ENCODE measurements at regions not wholly inside any gene's neighbourhood (a gene's known extent, or its start where the extent isn't known, plus 50 kb on each side); places are given as distances from the start of the nearest gene placed in this dataset.

DNA sequence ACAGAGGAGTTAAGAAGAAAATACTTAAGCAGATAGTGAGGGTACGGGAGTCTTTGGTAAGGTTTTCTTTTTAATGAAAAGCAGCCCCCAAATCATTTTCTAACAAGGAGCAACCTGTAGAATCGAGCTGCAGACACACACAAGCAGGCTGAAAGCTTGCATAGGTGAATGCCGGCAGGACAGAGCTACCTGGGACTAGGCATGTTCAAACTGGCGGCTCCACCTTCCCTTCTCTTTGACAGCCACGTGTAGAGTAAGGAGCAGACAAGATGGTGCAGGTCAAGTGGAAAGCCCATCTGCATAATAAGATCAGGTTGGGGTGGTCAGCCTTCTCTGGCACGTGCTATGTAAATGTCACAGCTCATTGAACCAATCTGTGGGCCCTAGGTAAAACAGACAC is 1292.4 kb downstream of the EPHA7 start:
- DNase-seq (ENCODE audit: low read depth, low spot score), result no peak
- FAIRE-seq, result no peak
- Histone ChIP-seq H3K79me2 (ENCODE audit: control insufficient read depth, insufficient read depth, low read length) (no peaks in the 10 kb centered on the region), H4K20me1 (ENCODE audit: control insufficient read depth, insufficient read depth) (no peaks in the 10 kb centered on the region), H2AFZ (ENCODE audit: control insufficient read depth, low read depth, low read length) (no peak overlapping the region), H3K4me2 (ENCODE audit: control insufficient read depth, insufficient read depth) (no peak overlapping the region), H3K4me3 (no peak overlapping the region), H3K36me3 (ENCODE audit: control insufficient read depth in 2 of 2, insufficient read depth in 2 of 2, low read length in 1 of 2) (no peaks in the 10 kb centered on the region), H3K27ac (ENCODE audit: control insufficient read depth, insufficient read depth) (no peak overlapping the region), H3K27me3 (replicated peaks in 1 of 2; ENCODE audit: control insufficient read depth in 2 of 2, insufficient read depth in 2 of 2, low read length in 1 of 2) (no peaks in the 10 kb centered on the region), H3K4me1 (ENCODE audit: control insufficient read depth, insufficient read depth, low read length) (no peaks in the 10 kb centered on the region), H3K9me3 (replicated peaks; ENCODE audit: control insufficient read depth, insufficient read depth, low read length) (no peaks in the 10 kb centered on the region), H3K9ac (ENCODE audit: control insufficient read depth, insufficient read depth, low read length) (no peak overlapping the region)
- SMC1A ChIA-PET (ENCODE audit: uncharacterized antibody, unreplicated experiment), result no interaction called here
- CTCF ChIA-PET, result no interaction called here
- 22% methylated on average over 6 of the region's 6 CpGs for WGBS (ENCODE audit: insufficient coverage, insufficient replicate concordance, low lambda C conversion rate, missing lambda C conversion rate)
- in situ Hi-C loops (cut with MboI), result no loop called here
- POLR2A ChIA-PET, result no interaction called here
- intact Hi-C loops (cut with micrococcal nuclease; ENCODE audit: unreplicated experiment), result loop anchor here (10.0 kb wide), 1 partner anchor 508 kb away; no protein-coding TSS in a partner anchor
- BruUV-seq (replicated peaks), result no TSS peak
- no peak for TF ChIP-seq RFX5 (IDR thresholded peaks at IDR 0.05; ENCODE audit: low read depth, low read length)
- TF ChIP-seq, protein P1, sequence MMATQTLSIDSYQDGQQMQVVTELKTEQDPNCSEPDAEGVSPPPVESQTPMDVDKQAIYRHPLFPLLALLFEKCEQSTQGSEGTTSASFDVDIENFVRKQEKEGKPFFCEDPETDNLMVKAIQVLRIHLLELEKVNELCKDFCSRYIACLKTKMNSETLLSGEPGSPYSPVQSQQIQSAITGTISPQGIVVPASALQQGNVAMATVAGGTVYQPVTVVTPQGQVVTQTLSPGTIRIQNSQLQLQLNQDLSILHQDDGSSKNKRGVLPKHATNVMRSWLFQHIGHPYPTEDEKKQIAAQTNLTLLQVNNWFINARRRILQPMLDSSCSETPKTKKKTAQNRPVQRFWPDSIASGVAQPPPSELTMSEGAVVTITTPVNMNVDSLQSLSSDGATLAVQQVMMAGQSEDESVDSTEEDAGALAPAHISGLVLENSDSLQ (IDR thresholded peaks at IDR 0.05), result no peak
- no peak for TF ChIP-seq MYB (IDR thresholded peaks at IDR 0.05; ENCODE audit: borderline replicate concordance, low read depth, low read length)
- TF ChIP-seq CEBPB (IDR thresholded peaks at IDR 0.05; ENCODE audit: borderline replicate concordance in 1 of 2, low read depth in 2 of 2, low read length in 2 of 2), result no peak
- TF ChIP-seq BHLHE40 (IDR thresholded peaks at IDR 0.05; ENCODE audit: borderline replicate concordance in 1 of 2, low read depth in 2 of 2, low read length in 1 of 2), result peak in 1 of 2 experiments; percentile 43; a peak in 1 of 4 replicates
- TF ChIP-seq SREBF1 (IDR thresholded peaks at IDR 0.05; ENCODE audit: low read length), result no peak
- TF ChIP-seq, protein P2, sequence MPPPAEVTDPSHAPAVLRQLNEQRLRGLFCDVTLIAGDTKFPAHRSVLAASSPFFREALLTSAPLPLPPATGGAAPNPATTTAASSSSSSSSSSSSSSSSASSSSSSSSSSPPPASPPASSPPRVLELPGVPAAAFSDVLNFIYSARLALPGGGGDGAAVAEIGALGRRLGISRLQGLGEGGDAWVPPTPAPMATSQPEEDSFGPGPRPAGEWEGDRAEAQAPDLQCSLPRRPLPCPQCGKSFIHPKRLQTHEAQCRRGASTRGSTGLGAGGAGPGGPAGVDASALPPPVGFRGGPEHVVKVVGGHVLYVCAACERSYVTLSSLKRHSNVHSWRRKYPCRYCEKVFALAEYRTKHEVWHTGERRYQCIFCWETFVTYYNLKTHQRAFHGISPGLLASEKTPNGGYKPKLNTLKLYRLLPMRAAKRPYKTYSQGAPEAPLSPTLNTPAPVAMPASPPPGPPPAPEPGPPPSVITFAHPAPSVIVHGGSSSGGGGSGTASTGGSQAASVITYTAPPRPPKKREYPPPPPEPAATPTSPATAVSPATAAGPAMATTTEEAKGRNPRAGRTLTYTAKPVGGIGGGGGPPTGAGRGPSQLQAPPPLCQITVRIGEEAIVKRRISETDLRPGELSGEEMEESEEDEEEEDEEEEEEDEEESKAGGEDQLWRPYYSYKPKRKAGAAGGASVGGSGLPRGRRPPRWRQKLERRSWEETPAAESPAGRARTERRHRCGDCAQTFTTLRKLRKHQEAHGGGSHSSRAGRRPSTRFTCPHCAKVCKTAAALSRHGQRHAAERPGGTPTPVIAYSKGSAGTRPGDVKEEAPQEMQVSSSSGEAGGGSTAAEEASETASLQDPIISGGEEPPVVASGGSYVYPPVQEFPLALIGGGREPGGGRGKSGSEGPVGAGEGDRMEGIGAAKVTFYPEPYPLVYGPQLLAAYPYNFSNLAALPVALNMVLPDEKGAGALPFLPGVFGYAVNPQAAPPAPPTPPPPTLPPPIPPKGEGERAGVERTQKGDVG (CRISPR knock-in tag; IDR thresholded peaks at IDR 0.05), result no peak
- ATAC-seq, result no peak
- RAD21 ChIA-PET (ENCODE audit: unreplicated experiment), result interaction anchor here (1.4 kb wide), 1 partner anchor 104 kb away, joined by 3 read pairs; no protein-coding TSS in a partner anchor

All from GM12878 (cell line).